HCT116 (cell line): ENCODE measurements at regions not wholly inside any gene's neighbourhood (a gene's known extent, or its start where the extent isn't known, plus 50 kb on each side); places are given as distances from the start of the nearest gene placed in this dataset.

Source experiments
- ATAC-seq: fragments of 200-7000 bp; cut with Tn5 transposase; 2 replicates; pipeline ENCODE4 v1.9.1; 2020; ENCODE audit warnings: mild to moderate bottlenecking, moderate library complexity
- BruUV-seq: library from RNA; stranded (reverse); fragments of 400-500 nt; replicated peaks from 2 replicates; lab custom pipeline; 2021; lab: Mats Ljungman, UMichigan
- CTCF ChIA-PET: fragments of 300-600 bp; sonication (Branson Sonifier 250); formaldehyde crosslinking; loops from one replicate; lab custom pipeline; 2021; ENCODE audit warnings: antibody characterized with exemption; lab: Charles Lee
- POLR2A ChIA-PET: fragments of 300-600, 350-600 bp; sonication (Branson Sonifier 250); formaldehyde crosslinking; loops from one replicate; lab custom pipeline; 2021; ENCODE audit warnings: antibody characterized with exemption; lab: Charles Lee
- RAD21 ChIA-PET, 2 experiments: fragments of 300-600 bp; sonication (Branson Sonifier 250); formaldehyde crosslinking; loops; one replicate each; lab custom pipeline; 2023; ENCODE audit warnings: low total read pairs in 2 of 2; ENCODE audit not compliant: uncharacterized antibody in 2 of 2, unreplicated experiment in 2 of 2, low non-redundant PET in 1 of 2; lab: Charles Lee
- DNase-seq: peaks from one replicate; pipeline ENCODE4 v3.0.0-alpha.2; 2010; ENCODE audit warnings: low read depth, low spot score
- H2AFZ ChIP-seq: fragments of 200-600 bp; shearing (Covaris generic), sonication (generic); 2 replicates; pipeline ENCODE4 v1.6.1; 2017; ENCODE audit warnings: low read depth, mixed run types, mixed read lengths, antibody characterized with exemption, low read length; ENCODE audit not compliant: poor library complexity, severe bottlenecking
- H3K27ac ChIP-seq: 2 replicates; pipeline ENCODE4 v1.5.1; 2012; ENCODE audit warnings: low read depth, low read length
- H3K27me3 ChIP-seq: fragments of 200-600 bp; sonication (generic); 2 replicates; pipeline ENCODE4 v1.6.1; 2016; ENCODE audit warnings: mixed run types, low read length, mixed read lengths; ENCODE audit not compliant: insufficient read depth
- H3K36me3 ChIP-seq, 2 experiments: fragments of 200-500 bp in 1 of 2; fragments of 200-600 bp in 1 of 2; sonication (Bioruptor generic) in 1 of 2; sonication (generic) in 1 of 2; 2 replicates each; pipeline versions ENCODE4 v1.5.1 to v1.6.1; 2014 to 2016; ENCODE audit warnings: low read length in 2 of 2, inconsistent platforms in 1 of 2, mixed read lengths in 1 of 2, mixed run types in 1 of 2; ENCODE audit not compliant: insufficient read depth in 2 of 2, control insufficient read depth in 1 of 2
- H3K4me1 ChIP-seq, 2 experiments: fragments of 200-600 bp in 1 of 2; sonication (generic) in 1 of 2; 2 replicates each; pipeline versions ENCODE4 v1.5.1 to v1.6.1; 2012 to 2017; ENCODE audit warnings: low read length in 2 of 2, inconsistent platforms in 1 of 2, mild to moderate bottlenecking in 1 of 2, mixed read lengths in 1 of 2, mixed run types in 1 of 2, moderate library complexity in 1 of 2; ENCODE audit not compliant: insufficient read depth in 2 of 2, control insufficient read depth in 1 of 2
- H3K4me2 ChIP-seq: fragments of 200-600 bp; sonication (generic); 2 replicates; pipeline ENCODE4 v1.6.1; 2017; ENCODE audit warnings: mixed run types, low read length, mixed read lengths
- H3K4me3 ChIP-seq, 2 experiments: fragments of 200-600 bp in 1 of 2; sonication (generic) in 1 of 2; replicated peaks in 1 of 2; 2 replicates each; pipeline ENCODE4 v1.5.1; 2011 to 2016; ENCODE audit warnings: low read length in 2 of 2, control low read depth in 1 of 2, low read depth in 1 of 2, mild to moderate bottlenecking in 1 of 2, mixed read lengths in 1 of 2, mixed run types in 1 of 2
- H3K79me2 ChIP-seq: fragments of 200-600 bp; sonication (generic); 2 replicates; pipeline ENCODE4 v1.6.1; 2017; ENCODE audit warnings: mild to moderate bottlenecking, mixed run types, low read length, moderate library complexity, mixed read lengths; ENCODE audit not compliant: insufficient read depth
- H3K9ac ChIP-seq: fragments of 200-600 bp; sonication (generic); 2 replicates; pipeline ENCODE4 v1.6.1; 2016; ENCODE audit warnings: low read length, mixed read lengths
- H3K9me2 ChIP-seq: fragments of 200-600 bp; sonication (generic), shearing (Covaris generic); 2 replicates; pipeline ENCODE4 v1.6.1; 2017; ENCODE audit warnings: mixed run types, mild to moderate bottlenecking, moderate library complexity; ENCODE audit not compliant: insufficient read depth
- H3K9me3 ChIP-seq, 2 experiments: fragments of 200-500 bp in 1 of 2; fragments of 200-600 bp in 1 of 2; sonication (Bioruptor generic) in 1 of 2; sonication (generic) in 1 of 2; 2 replicates each; pipeline ENCODE4 v1.6.1; 2014 to 2017; ENCODE audit warnings: low read length in 2 of 2, mixed read lengths in 2 of 2, inconsistent platforms in 1 of 2, low read depth in 1 of 2, mild to moderate bottlenecking in 1 of 2, mixed run types in 1 of 2, moderate library complexity in 1 of 2; ENCODE audit not compliant: control insufficient read depth in 1 of 2, insufficient read depth in 1 of 2
- H4K20me1 ChIP-seq: fragments of 200-600 bp; sonication (generic), shearing (Covaris generic); 2 replicates; pipeline ENCODE4 v1.6.1; 2017; ENCODE audit warnings: mixed run types, mild to moderate bottlenecking, moderate library complexity; ENCODE audit not compliant: insufficient read depth
- CTCF ChIP-seq, 3 experiments: fragments of 200-600 bp in 1 of 3; sonication (generic) in 1 of 3; IDR thresholded peaks in 2 of 3; conservative IDR thresholded peaks in 1 of 3; 2 replicates each; pipeline ENCODE4 v1.5.1; 2012 to 2017; ENCODE audit warnings: low read depth in 2 of 3, low read length in 2 of 3, antibody characterized with exemption in 1 of 3, borderline replicate concordance in 1 of 3, control low read depth in 1 of 3, mild to moderate bottlenecking in 1 of 3, mixed read lengths in 1 of 3, mixed run types in 1 of 3, moderate library complexity in 1 of 3; ENCODE audit not compliant: insufficient read depth in 1 of 3
- ELF1 ChIP-seq: IDR thresholded peaks from 2 replicates; pipeline ENCODE4 v1.6.1; 2012; ENCODE audit warnings: low read depth, borderline replicate concordance
- FOSL1 ChIP-seq: IDR thresholded peaks from 2 replicates; pipeline ENCODE4 v1.6.1; 2012; ENCODE audit warnings: low read depth
- SP1 ChIP-seq: IDR thresholded peaks from 2 replicates; pipeline ENCODE4 v1.6.1; 2012; ENCODE audit warnings: low read depth
- TCF7L2 ChIP-seq: IDR thresholded peaks from 2 replicates; pipeline ENCODE4 v1.7.0; 2011; ENCODE audit warnings: borderline replicate concordance, inconsistent platforms; ENCODE audit not compliant: insufficient read depth, insufficient read length; ENCODE audit errors: extremely low read depth
- ZNF274 ChIP-seq: fragments of 200-500 bp; sonication (Bioruptor generic); IDR thresholded peaks from 2 replicates; pipeline ENCODE4 v1.6.1; 2014; ENCODE audit warnings: mild to moderate bottlenecking, low read depth, low read length, inconsistent platforms
- intact Hi-C: fragments of 100-400 bp; cut with micrococcal nuclease; formaldehyde crosslinking; loops from 2 replicates; pipeline ENCODE4 v1.10.0; 2022

- H3K9ac ChIP-seq = no peak overlapping the region
- no peaks in the 10 kb centered on the region for H3K36me3 ChIP-seq
- no peaks in the 10 kb centered on the region for H3K79me2 ChIP-seq
- no peaks in the 10 kb centered on the region for H3K27me3 ChIP-seq
- no peaks in the 10 kb centered on the region for H3K9me2 ChIP-seq
- intact Hi-C loops = no loop called here
- BruUV-seq = no TSS peak
- no peak overlapping the region for H2AFZ ChIP-seq
- no peak overlapping the region for H3K4me2 ChIP-seq
- no peaks in the 10 kb centered on the region for H3K9me3 ChIP-seq
- ChIA-PET RAD21 (no interaction called here), CTCF (no interaction called here), POLR2A (no interaction called here)
- no peak overlapping the region for H3K4me3 ChIP-seq
- TF ChIP-seq FOSL1 = no peak
- no peak for TF ChIP-seq ZNF274
- TF ChIP-seq CTCF (IDR thresholded peaks at IDR 0.05 in 2 of 3, conservative IDR thresholded peaks at IDR 0.05 in 1 of 3; ENCODE audit: borderline replicate concordance in 1 of 3, insufficient read depth in 1 of 3, low read depth in 2 of 3, low read length in 2 of 3) = no peak
- no peak for TF ChIP-seq TCF7L2
- H3K4me1 ChIP-seq = no peaks in the 10 kb centered on the region
- DNase-seq = no peak
- no peaks in the 10 kb centered on the region for H4K20me1 ChIP-seq
- no peak for ATAC-seq
- H3K27ac ChIP-seq = no peak overlapping the region
These were observed 92.8 kb downstream of the EPDR1 start for GRCh38 chr7:38013246-38013645.

- Histone ChIP-seq H2AFZ (no peak overlapping the region), H3K9me3 (no peaks in the 10 kb centered on the region), H3K4me2 (no peak overlapping the region), H3K36me3 (no peaks in the 10 kb centered on the region), H3K4me1 (no peaks in the 10 kb centered on the region), H3K79me2 (no peaks in the 10 kb centered on the region), H3K27ac (no peak overlapping the region), H4K20me1 (no peaks in the 10 kb centered on the region), H3K9me2 (no peaks in the 10 kb centered on the region), H3K9ac (no peak overlapping the region), H3K4me3 (no peak overlapping the region), H3K27me3 (no peaks in the 10 kb centered on the region)
- intact Hi-C loops = no loop called here
- RAD21 ChIA-PET = no interaction called here
- ATAC-seq = no peak
- CTCF ChIA-PET = no interaction called here
- TF ChIP-seq ZNF274 (no peak), ELF1 (no peak), SP1 (no peak)
- DNase-seq = no peak
- POLR2A ChIA-PET = no interaction called here
- no TSS peak for BruUV-seq
These were observed 96.1 kb downstream of the EPDR1 start for GRCh38 chr7:38016567-38016966.
